Natural killer cell (primary cell): ENCODE measurements at regions not wholly inside any gene's neighbourhood (a gene's known extent, or its start where the extent isn't known, plus 50 kb on each side); places are given as distances from the start of the nearest gene placed in this dataset.

Source experiments
- ATAC-seq, 3 donors: fragments of 150-1000 bp in 2 of 3; fragments of 200-7000 bp in 1 of 3; cut with Tn5 transposase; 1 replicate in 1 of 3; 2 replicates in 2 of 3; pipeline ENCODE4 v1.10.0; 2021; ENCODE audit warnings: mild to moderate bottlenecking in 2 of 3, moderate library complexity in 2 of 3
- DNase-seq, 2 donors: peaks; one replicate each; pipeline versions ENCODE4 v3.0.0 to v3.0.0-alpha.2; 2013 to 2021; ENCODE audit warnings: mixed read lengths in 1 of 2
- H3K27ac ChIP-seq: one replicate; pipeline ENCODE4 v1.5.1; 2013; ENCODE audit warnings: mild to moderate bottlenecking, low read length
- H3K27me3 ChIP-seq: one replicate; pipeline ENCODE4 v1.6.1; 2013; ENCODE audit warnings: low read length; ENCODE audit not compliant: control insufficient read depth, insufficient read depth
- H3K36me3 ChIP-seq: one replicate; pipeline ENCODE4 v1.6.1; 2013; ENCODE audit warnings: low read length; ENCODE audit not compliant: control insufficient read depth, insufficient read depth
- H3K4me1 ChIP-seq: one replicate; pipeline ENCODE4 v1.6.1; 2013; ENCODE audit warnings: low read length; ENCODE audit not compliant: control insufficient read depth, insufficient read depth
- H3K4me3 ChIP-seq: one replicate; pipeline ENCODE4 v1.5.1; 2013; ENCODE audit warnings: low read length
- H3K9me3 ChIP-seq: one replicate; pipeline ENCODE4 v1.6.1; 2013; ENCODE audit warnings: low read length; ENCODE audit not compliant: control insufficient read depth, insufficient read depth
- H3K27ac Mint-ChIP-seq, 2 donors: one replicate each; pipeline ENCODE4 v1.8.0; 2022; ENCODE audit warnings: mild to moderate bottlenecking in 2 of 2, mixed read lengths in 2 of 2, moderate library complexity in 1 of 2
- H3K27me3 Mint-ChIP-seq, 2 donors: one replicate each; pipeline ENCODE4 v1.8.0; 2022; ENCODE audit warnings: low read depth in 2 of 2, mixed read lengths in 2 of 2
- H3K36me3 Mint-ChIP-seq: one replicate; pipeline ENCODE4 v1.8.0; 2022; ENCODE audit warnings: mixed read lengths
- H3K4me1 Mint-ChIP-seq, 2 donors: one replicate each; pipeline ENCODE4 v1.8.0; 2022; ENCODE audit warnings: mixed read lengths in 2 of 2
- H3K4me3 Mint-ChIP-seq: one replicate; pipeline ENCODE4 v1.8.0; 2022; ENCODE audit warnings: mild to moderate bottlenecking, moderate library complexity, mixed read lengths
- H3K9me3 Mint-ChIP-seq, 2 donors: one replicate each; pipeline ENCODE4 v1.8.0; 2022; ENCODE audit warnings: mixed read lengths in 2 of 2
- CTCF ChIP-seq: fragments of 200-600 bp; IDR thresholded peaks from one replicate; pipeline ENCODE4 v1.8.0; 2022; ENCODE audit warnings: antibody characterized with exemption
- WGBS: methylation state at CpG from one replicate; pipeline ENCODE4 v1.1.7; 2013; ENCODE audit warnings: missing lambda C conversion rate; ENCODE audit not compliant: insufficient coverage; 5-methylcytosine and 5-hydroxymethylcytosine counted together
- intact Hi-C: fragments of 100-400 bp; cut with micrococcal nuclease; formaldehyde crosslinking; loops from one replicate; pipeline ENCODE4 v1.14.2; 2022

- Mint-ChIP-seq H3K4me1 (no peaks in the 10 kb centered on the region), H3K4me3 (no peak overlapping the region), H3K36me3 (no peaks in the 10 kb centered on the region), H3K9me3 (no peaks in the 10 kb centered on the region), H3K27ac (no peak overlapping the region), H3K27me3 (no peaks in the 10 kb centered on the region)
- DNase-seq: no peak
- no peak for ATAC-seq
- no peak for TF ChIP-seq CTCF
- Histone ChIP-seq H3K36me3 (no peaks in the 10 kb centered on the region), H3K27ac (no peak overlapping the region), H3K9me3 (no peaks in the 10 kb centered on the region), H3K4me1 (no peaks in the 10 kb centered on the region), H3K4me3 (no peak overlapping the region), H3K27me3 (no peaks in the 10 kb centered on the region)
- intact Hi-C loops: no loop called here
- WGBS: 58% methylated on average over 3 of the region's 3 CpGs
Observed at GRCh38 chr14:34299360-34299759, 162.7 kb downstream of the SPTSSA start.

GRCh38 chr14:34297786-34298520 is 164.1 kb downstream of the SPTSSA start:
- WGBS: 53% methylated on average over 4 of the region's 6 CpGs
- TF ChIP-seq CTCF: no peak
- intact Hi-C loops: no loop called here
- no peaks in the 10 kb centered on the region for H3K9me3 Mint-ChIP-seq
- Histone ChIP-seq H3K36me3 (no peaks in the 10 kb centered on the region), H3K4me1 (no peaks in the 10 kb centered on the region), H3K27ac (no peak overlapping the region), H3K9me3 (no peaks in the 10 kb centered on the region), H3K4me3 (no peak overlapping the region), H3K27me3 (no peaks in the 10 kb centered on the region)
- ATAC-seq (no peak), DNase-seq (no peak)
- H3K4me1 Mint-ChIP-seq: no peaks in the 10 kb centered on the region
- peaks cover 0 to 5% of the 10 kb centered on the region in 2 donors for H3K27me3 Mint-ChIP-seq
- H3K4me3 Mint-ChIP-seq: no peak overlapping the region
- no peaks in the 10 kb centered on the region for H3K36me3 Mint-ChIP-seq
- no peak overlapping the region for H3K27ac Mint-ChIP-seq

- intact Hi-C loops: no loop called here
- ATAC-seq: no peak
- H3K27ac Mint-ChIP-seq: no peak overlapping the region
- H3K4me1 Mint-ChIP-seq: no peaks in the 10 kb centered on the region
- H3K4me1 ChIP-seq: no peaks in the 10 kb centered on the region
- no peaks in the 10 kb centered on the region for H3K36me3 ChIP-seq
- no peak for TF ChIP-seq CTCF
- no peak overlapping the region for H3K27ac ChIP-seq
- H3K27me3 ChIP-seq: no peaks in the 10 kb centered on the region
- no peak overlapping the region for H3K4me3 ChIP-seq
- peaks cover 0 to 3% of the 10 kb centered on the region in 2 donors for H3K27me3 Mint-ChIP-seq
- no peak overlapping the region for H3K4me3 Mint-ChIP-seq
- H3K36me3 Mint-ChIP-seq: no peaks in the 10 kb centered on the region
- no peaks in the 10 kb centered on the region for H3K9me3 ChIP-seq
- peaks cover 0 to 7% of the 10 kb centered on the region in 2 donors for H3K9me3 Mint-ChIP-seq
- no peak for DNase-seq
Observed at GRCh38 chr14:34283590-34283989, 178.4 kb downstream of the SPTSSA start.

- Mint-ChIP-seq H3K36me3 (no peaks in the 10 kb centered on the region), H3K4me3 (no peak overlapping the region), H3K27me3 (peaks cover 0 to 8% of the 10 kb centered on the region in 2 donors), H3K9me3 (peaks cover 0 to 7% of the 10 kb centered on the region in 2 donors), H3K4me1 (no peaks in the 10 kb centered on the region), H3K27ac (no peak overlapping the region)
- no peaks in the 10 kb centered on the region for H3K9me3 ChIP-seq
- DNase-seq: no peak
- ATAC-seq: no peak
- H3K36me3 ChIP-seq: no peaks in the 10 kb centered on the region
- no peaks in the 10 kb centered on the region for H3K27me3 ChIP-seq
- H3K4me3 ChIP-seq: no peak overlapping the region
- H3K4me1 ChIP-seq: no peaks in the 10 kb centered on the region
- intact Hi-C loops: no loop called here
- no peak for TF ChIP-seq CTCF
- no peak overlapping the region for H3K27ac ChIP-seq
Observed at GRCh38 chr14:34277191-34277590, 184.8 kb downstream of the SPTSSA start.
